Neural cell (in vitro differentiated cells): ENCODE measurements at regions not wholly inside any gene's neighbourhood (a gene's known extent, or its start where the extent isn't known, plus 50 kb on each side); places are given as distances from the start of the nearest gene placed in this dataset.

Source experiments
- CTCF ChIP-seq: fragments of 450-650 bp; IDR thresholded peaks from 2 replicates; pipeline ENCODE4 v1.5.1; 2014; ENCODE audit warnings: antibody characterized with exemption, mild to moderate bottlenecking, moderate library complexity; ENCODE audit not compliant: poor library complexity, severe bottlenecking
- EP300 ChIP-seq: fragments of 450-650 bp; conservative IDR thresholded peaks from 2 replicates; pipeline ENCODE4 v1.6.1; 2014; ENCODE audit warnings: antibody characterized with exemption, mild to moderate bottlenecking, moderate library complexity; ENCODE audit not compliant: poor library complexity, severe bottlenecking
- MXI1 ChIP-seq: fragments of 450-650 bp; conservative IDR thresholded peaks from 2 replicates; pipeline ENCODE4 v1.6.1; 2014; ENCODE audit warnings: antibody characterized with exemption, mild to moderate bottlenecking; ENCODE audit not compliant: poor library complexity, severe bottlenecking
- POLR2AphosphoS5 ChIP-seq: IDR thresholded peaks from 2 replicates; pipeline ENCODE4 v1.6.1; 2012
- REST ChIP-seq: IDR thresholded peaks from 2 replicates; pipeline ENCODE4 v1.6.1; 2012; ENCODE audit warnings: borderline replicate concordance

GRCh38 chr2:240225131-240225530 is 84.7 kb upstream of the OTOS start:
- TF ChIP-seq EP300 (no peak), REST (no peak), CTCF (no peak), MXI1 (no peak), POLR2AphosphoS5 (no peak)
